IMR-90 (cell line): ENCODE measurements at regions not wholly inside any gene's neighbourhood (a gene's known extent, or its start where the extent isn't known, plus 50 kb on each side); places are given as distances from the start of the nearest gene placed in this dataset.

ENCODE experiments used
- ATAC-seq: fragments of 200-7000 bp; cut with Tn5 transposase; 2 replicates; pipeline ENCODE4 v1.9.1; 2020; ENCODE audit warnings: low read depth, mild to moderate bottlenecking, moderate library complexity
- BruUV-seq: library from RNA; stranded (reverse); fragments of 400-500 nt; replicated peaks from 2 replicates; lab custom pipeline; 2021; lab: Mats Ljungman, UMichigan
- CTCF ChIA-PET: fragments of 300-600 bp; formaldehyde crosslinking; extraction: SDS; loops from one replicate; lab custom pipeline; 2021; ENCODE audit warnings: antibody characterized with exemption; lab: Yijun Ruan, JAX
- POLR2A ChIA-PET: fragments of 300-600 bp; sonication (Branson Sonifier 250); formaldehyde crosslinking; loops from one replicate; lab custom pipeline; 2022; ENCODE audit warnings: antibody characterized with exemption; ENCODE audit not compliant: unreplicated experiment; lab: Charles Lee
- DNase-seq: peaks from one replicate; pipeline ENCODE4 v3.0.0; 2013
- H2AFZ ChIP-seq: replicated peaks from 2 replicates; pipeline ENCODE3; 2013; ENCODE audit warnings: low read length, mild to moderate bottlenecking; ENCODE audit not compliant: poor library complexity
- H2AK5ac ChIP-seq: 2 replicates; pipeline ENCODE4 v1.6.1; 2013; ENCODE audit warnings: low read depth, low read length, inconsistent platforms
- H2AK9ac ChIP-seq: replicated peaks from 2 replicates; pipeline ENCODE3; 2013; ENCODE audit warnings: mild to moderate bottlenecking, low read depth, low read length, moderate library complexity; ENCODE audit not compliant: poor library complexity
- H2BK120ac ChIP-seq: 2 replicates; pipeline ENCODE4 v1.6.1; 2013; ENCODE audit warnings: low read depth, low read length, inconsistent platforms
- H2BK15ac ChIP-seq: 3 replicates; pipeline ENCODE4 v1.6.1; 2013; ENCODE audit warnings: low read depth, low read length, inconsistent platforms
- H2BK20ac ChIP-seq: 2 replicates; pipeline ENCODE4 v1.6.1; 2013; ENCODE audit warnings: low read depth, mild to moderate bottlenecking, inconsistent platforms, low read length, moderate library complexity
- H2BK5ac ChIP-seq: 2 replicates; pipeline ENCODE4 v1.6.1; 2013; ENCODE audit warnings: mild to moderate bottlenecking, low read depth, low read length, inconsistent platforms; ENCODE audit not compliant: poor library complexity, severe bottlenecking
- H3K14ac ChIP-seq: replicated peaks from 2 replicates; pipeline ENCODE4 v1.6.1; 2013; ENCODE audit warnings: low read depth, low read length, inconsistent platforms
- H3K18ac ChIP-seq: 2 replicates; pipeline ENCODE4 v1.6.1; 2013; ENCODE audit warnings: low read depth, low read length, control low read depth
- H3K23ac ChIP-seq: 2 replicates; pipeline ENCODE4 v1.6.1; 2013; ENCODE audit warnings: low read depth, low read length, inconsistent platforms
- H3K27ac ChIP-seq: 2 replicates; pipeline ENCODE4 v1.5.1; 2013; ENCODE audit warnings: mild to moderate bottlenecking, control low read depth, low read length; ENCODE audit not compliant: insufficient read depth
- H3K27me3 ChIP-seq: 2 replicates; pipeline ENCODE4 v1.6.1; 2013; ENCODE audit warnings: low read length; ENCODE audit not compliant: control insufficient read depth, insufficient read depth
- H3K36me3 ChIP-seq: 2 replicates; pipeline ENCODE4 v1.6.1; 2013; ENCODE audit warnings: low read length, mixed read lengths; ENCODE audit not compliant: control insufficient read depth, insufficient read depth
- H3K4ac ChIP-seq: 2 replicates; pipeline ENCODE4 v1.6.1; 2013; ENCODE audit warnings: low read depth, low read length, inconsistent platforms
- H3K4me1 ChIP-seq: 2 replicates; pipeline ENCODE4 v1.6.1; 2013; ENCODE audit warnings: low read length, mixed read lengths; ENCODE audit not compliant: control insufficient read depth, insufficient read depth
- H3K4me2 ChIP-seq: 2 replicates; pipeline ENCODE4 v1.6.1; 2013; ENCODE audit warnings: low read depth, mild to moderate bottlenecking, control low read depth, low read length, moderate library complexity
- H3K4me3 ChIP-seq: 2 replicates; pipeline ENCODE4 v1.5.1; 2013; ENCODE audit warnings: low read depth, mild to moderate bottlenecking, control low read depth, low read length, moderate library complexity; ENCODE audit not compliant: insufficient read depth
- H3K56ac ChIP-seq: 2 replicates; pipeline ENCODE4 v1.6.1; 2013; ENCODE audit warnings: low read length, inconsistent platforms; ENCODE audit not compliant: insufficient read depth; ENCODE audit errors: extremely low read depth
- H3K79me1 ChIP-seq, 2 experiments: 2 replicates each; pipeline ENCODE4 v1.6.1; 2013; ENCODE audit warnings: low read length in 2 of 2, inconsistent platforms in 1 of 2, low read depth in 1 of 2
- H3K9ac ChIP-seq: 2 replicates; pipeline ENCODE4 v1.6.1; 2013; ENCODE audit warnings: low read depth, low read length, control low read depth
- H3K9me1 ChIP-seq: 2 replicates; pipeline ENCODE4 v1.6.1; 2013; ENCODE audit warnings: low read length, inconsistent platforms; ENCODE audit not compliant: insufficient read depth
- H3K9me3 ChIP-seq: 2 replicates; pipeline ENCODE4 v1.6.1; 2013; ENCODE audit warnings: low read length; ENCODE audit not compliant: control insufficient read depth, insufficient read depth
- H4K20me1 ChIP-seq: 2 replicates; pipeline ENCODE4 v1.6.1; 2013; ENCODE audit warnings: low read length, inconsistent platforms; ENCODE audit not compliant: insufficient read depth
- H4K5ac ChIP-seq: 2 replicates; pipeline ENCODE4 v1.6.1; 2013; ENCODE audit warnings: mild to moderate bottlenecking, low read depth, low read length, control low read depth
- H4K8ac ChIP-seq, 2 experiments: 2 replicates each; pipeline ENCODE4 v1.6.1; 2013; ENCODE audit warnings: low read depth in 2 of 2, low read length in 2 of 2, control low read depth in 1 of 2, inconsistent platforms in 1 of 2
- H4K91ac ChIP-seq: 2 replicates; pipeline ENCODE4 v1.6.1; 2013; ENCODE audit warnings: low read depth, low read length, inconsistent platforms; ENCODE audit not compliant: insufficient read depth
- BHLHE40 ChIP-seq: fragments of 150-350 bp; IDR thresholded peaks from 2 replicates; pipeline ENCODE4 v1.6.1; 2016; ENCODE audit warnings: mild to moderate bottlenecking, low read depth, low read length
- CEBPB ChIP-seq: IDR thresholded peaks from 2 replicates; pipeline ENCODE4 v1.6.1; 2012; ENCODE audit warnings: low read depth, low read length, improper control_type of control experiment
- FOS ChIP-seq: fragments of 150-350 bp; IDR thresholded peaks from 2 replicates; pipeline ENCODE4 v1.6.1; 2016; ENCODE audit warnings: low read depth, low read length
- MXI1 ChIP-seq: IDR thresholded peaks from 2 replicates; pipeline ENCODE4 v1.6.1; 2012; ENCODE audit warnings: low read depth, mild to moderate bottlenecking, low read length, moderate library complexity, borderline replicate concordance
- NFE2L2 ChIP-seq: fragments of 150-350 bp; IDR thresholded peaks from 2 replicates; pipeline ENCODE4 v1.6.1; 2016; ENCODE audit warnings: low read depth, mild to moderate bottlenecking, low read length
- RFX5 ChIP-seq: IDR thresholded peaks from 2 replicates; pipeline ENCODE4 v1.8.0; 2012; ENCODE audit warnings: low read depth, mild to moderate bottlenecking, low read length, moderate library complexity
- SMC3 ChIP-seq: fragments of 150-350 bp; IDR thresholded peaks from 2 replicates; pipeline ENCODE4 v1.6.1; 2016; ENCODE audit warnings: low read depth, mild to moderate bottlenecking, antibody characterized with exemption, low read length, moderate library complexity
- USF2 ChIP-seq: fragments of 150-350 bp; IDR thresholded peaks from 2 replicates; pipeline ENCODE4 v1.6.1; 2017; ENCODE audit warnings: mild to moderate bottlenecking, antibody characterized with exemption, low read length, low read depth
- WGBS, 2 experiments: methylation state at CpG; one replicate each; pipeline versions ENCODE4 v1.1.5 to v1.1.7; 2013; ENCODE audit warnings: missing lambda C conversion rate in 2 of 2; ENCODE audit not compliant: insufficient read length in 1 of 2; ENCODE audit errors: extremely low coverage in 2 of 2; 5-methylcytosine and 5-hydroxymethylcytosine counted together
- dilution Hi-C: fragments of 300-500 bp; cut with HindIII; formaldehyde crosslinking; loops from one replicate; pipeline ENCODE4 v1.14.3; 2018; ENCODE audit warnings: low sequenced_read_pairs; ENCODE audit not compliant: unreplicated experiment
- in situ Hi-C: fragments of 300-500 bp; cut with MboI; formaldehyde crosslinking; loops from 3 replicates; pipeline ENCODE4 v1.14.3; 2019; ENCODE audit warnings: low sequenced_read_pairs, inconsistent platforms, mixed read lengths
- intact Hi-C: fragments of 100-400 bp; cut with micrococcal nuclease; formaldehyde crosslinking; loops from 2 replicates; pipeline ENCODE4 v1.10.0; 2022

GRCh38 chr1:65072845-65073244, 75.2 kb upstream of the AK4 start:
- Histone ChIP-seq H4K91ac (no peak overlapping the region), H2BK120ac (no peak overlapping the region), H4K20me1 (no peaks in the 10 kb centered on the region), H3K56ac (no peak overlapping the region), H3K23ac (no peak overlapping the region), H3K4me2 (no peak overlapping the region), H3K14ac (no peak overlapping the region), H3K27me3 (peaks cover 11% of the 10 kb centered on the region), H3K18ac (no peak overlapping the region), H3K9ac (no peak overlapping the region), H2AK5ac (no peak overlapping the region), H2BK5ac (no peak overlapping the region), H4K8ac (no peak overlapping the region), H2AFZ (no peak overlapping the region), H3K4me3 (no peak overlapping the region), H3K79me1 (no peaks in the 10 kb centered on the region), H2BK20ac (no peak overlapping the region), H3K27ac (no peak overlapping the region), H3K9me3 (no peaks in the 10 kb centered on the region), H3K9me1 (no peaks in the 10 kb centered on the region), H2BK15ac (no peak overlapping the region), H3K4me1 (peaks cover 2% of the 10 kb centered on the region; the same call in 1 of the 2 replicates), H4K5ac (no peak overlapping the region), H3K4ac (no peak overlapping the region), H3K36me3 (no peaks in the 10 kb centered on the region), H2AK9ac (no peak overlapping the region)
- in situ Hi-C loops: loop anchor here (10.0 kb wide), 1 partner anchor 612 kb away; no protein-coding TSS in a partner anchor
- ChIA-PET POLR2A (no interaction called here), CTCF (no interaction called here)
- dilution Hi-C loops: no loop called here
- BruUV-seq: no TSS peak
- WGBS, 2 experiments: no CpG with 5 or more reads among the region's 3 CpGs
- DNase-seq (no peak), ATAC-seq (no peak)
- intact Hi-C loops: no loop called here
- TF ChIP-seq MXI1 (no peak), CEBPB (no peak), USF2 (no peak), BHLHE40 (no peak), NFE2L2 (no peak), FOS (no peak), SMC3 (no peak), RFX5 (no peak)
